ENCODE measurements at regions not wholly inside any gene's neighbourhood (a gene's known extent, or its start where the extent isn't known, plus 50 kb on each side); places are given as distances from the start of the nearest gene placed in this dataset.
"Not testable (repeated sequence)": the region's sequence is repeated elsewhere in the genome, so short reads cannot be mapped to it uniquely, and the experiment has no call there.

DNA sequence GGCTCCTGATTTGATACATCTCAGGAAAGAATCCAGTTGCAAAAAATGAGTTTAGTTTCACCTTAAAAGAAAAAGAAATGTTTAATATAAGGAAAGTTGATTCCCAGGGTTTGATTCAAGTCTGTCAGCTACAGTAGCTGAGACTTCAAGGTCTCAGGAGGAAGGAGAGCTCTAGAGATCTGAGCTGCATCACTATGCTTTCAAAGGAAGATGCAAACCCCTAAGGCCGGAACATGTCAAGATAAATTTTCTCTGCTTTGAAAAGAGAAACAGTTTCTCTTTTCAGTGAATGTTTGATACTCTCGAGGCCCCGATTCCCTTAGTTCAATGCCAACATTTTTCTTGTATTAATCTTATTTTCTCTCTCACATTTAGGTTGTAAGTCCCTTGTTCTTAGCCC lies 128.6 kb downstream of the RGPD3 start:
- no peaks in the 10 kb centered on the region for H3K36me3 ChIP-seq
- peaks cover 3% of the 10 kb centered on the region for H3K27me3 ChIP-seq
- H3K4me1 ChIP-seq, result no peaks in the 10 kb centered on the region
- WGBS, result 45% methylated on average over 3 of the region's 3 CpGs
- H3K9me3 ChIP-seq, result no peaks in the 10 kb centered on the region
- DNase-seq (ENCODE audit: low spot score in 2 of 2), result no peak
- H3K27ac ChIP-seq, result no peak overlapping the region
- no peak overlapping the region for H3K4me3 ChIP-seq
- TF ChIP-seq POLR2AphosphoS5 (IDR thresholded peaks at IDR 0.05), result no peak
- no peak for TF ChIP-seq EP300 (IDR thresholded peaks at IDR 0.05)
- TF ChIP-seq, protein P1, sequence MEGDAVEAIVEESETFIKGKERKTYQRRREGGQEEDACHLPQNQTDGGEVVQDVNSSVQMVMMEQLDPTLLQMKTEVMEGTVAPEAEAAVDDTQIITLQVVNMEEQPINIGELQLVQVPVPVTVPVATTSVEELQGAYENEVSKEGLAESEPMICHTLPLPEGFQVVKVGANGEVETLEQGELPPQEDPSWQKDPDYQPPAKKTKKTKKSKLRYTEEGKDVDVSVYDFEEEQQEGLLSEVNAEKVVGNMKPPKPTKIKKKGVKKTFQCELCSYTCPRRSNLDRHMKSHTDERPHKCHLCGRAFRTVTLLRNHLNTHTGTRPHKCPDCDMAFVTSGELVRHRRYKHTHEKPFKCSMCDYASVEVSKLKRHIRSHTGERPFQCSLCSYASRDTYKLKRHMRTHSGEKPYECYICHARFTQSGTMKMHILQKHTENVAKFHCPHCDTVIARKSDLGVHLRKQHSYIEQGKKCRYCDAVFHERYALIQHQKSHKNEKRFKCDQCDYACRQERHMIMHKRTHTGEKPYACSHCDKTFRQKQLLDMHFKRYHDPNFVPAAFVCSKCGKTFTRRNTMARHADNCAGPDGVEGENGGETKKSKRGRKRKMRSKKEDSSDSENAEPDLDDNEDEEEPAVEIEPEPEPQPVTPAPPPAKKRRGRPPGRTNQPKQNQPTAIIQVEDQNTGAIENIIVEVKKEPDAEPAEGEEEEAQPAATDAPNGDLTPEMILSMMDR (IDR thresholded peaks at IDR 0.05), result no peak
- TF ChIP-seq POLR2A (IDR thresholded peaks at IDR 0.05), result no peak

DNA sequence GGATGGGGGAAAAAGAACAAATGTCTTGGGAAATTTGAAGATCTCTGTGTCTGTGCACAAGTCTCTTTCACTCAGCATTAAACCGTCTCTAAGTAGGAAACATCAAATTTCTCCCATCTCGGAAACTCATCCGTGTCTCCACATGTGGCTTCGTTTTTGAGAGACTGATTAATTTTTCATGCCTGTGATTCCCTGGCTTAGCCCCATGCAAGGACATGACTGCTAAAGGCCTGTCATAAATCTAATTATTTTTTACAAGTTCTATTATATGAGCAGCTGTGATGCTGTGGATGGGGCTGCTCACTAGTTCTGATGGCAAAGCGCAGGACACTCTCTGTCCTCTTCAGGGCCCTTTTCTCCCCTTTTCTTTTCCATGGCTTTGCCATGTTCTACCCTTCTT lies 129.1 kb downstream of the RGPD3 start:
- Histone ChIP-seq H3K4me1 (no peaks in the 10 kb centered on the region), H3K27ac (no peak overlapping the region), H3K4me3 (no peak overlapping the region), H3K9me3 (no peaks in the 10 kb centered on the region), H3K36me3 (no peaks in the 10 kb centered on the region), H3K27me3 (peaks cover 3% of the 10 kb centered on the region)
- TF ChIP-seq POLR2A (IDR thresholded peaks at IDR 0.05) (no peak), EP300 (IDR thresholded peaks at IDR 0.05) (no peak), POLR2AphosphoS5 (IDR thresholded peaks at IDR 0.05) (no peak)
- TF ChIP-seq, protein P1 (IDR thresholded peaks at IDR 0.05), result no peak
- DNase-seq (ENCODE audit: low spot score in 2 of 2), result no peak
- WGBS, result 70% methylated on average over 5 of the region's 5 CpGs

DNA sequence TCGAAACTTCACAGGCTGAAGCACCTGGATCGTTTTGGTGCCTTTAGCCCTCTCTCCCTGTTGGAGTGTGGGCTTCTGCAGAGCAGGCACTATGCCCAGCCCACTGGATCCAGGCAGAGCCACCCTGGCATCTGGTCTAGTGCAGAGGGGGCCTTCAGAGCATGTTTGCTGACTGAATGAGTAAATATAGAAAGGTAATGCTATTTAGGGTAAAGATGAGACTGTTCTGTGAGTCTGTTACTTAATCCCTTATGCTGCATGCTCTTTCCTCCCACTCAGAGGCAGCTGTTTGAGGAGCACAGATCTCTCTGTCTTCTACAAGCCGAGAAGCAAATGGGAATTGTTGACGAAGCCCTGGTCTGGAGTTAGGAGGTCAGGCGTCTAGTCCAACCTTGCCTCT lies 130.2 kb downstream of the RGPD3 start:
- Histone ChIP-seq H3K4me1 (no peaks in the 10 kb centered on the region), H3K27ac (no peak overlapping the region), H3K36me3 (no peaks in the 10 kb centered on the region), H3K27me3 (peaks cover 3% of the 10 kb centered on the region), H3K4me3 (no peak overlapping the region), H3K9me3 (no peaks in the 10 kb centered on the region)
- 89% methylated on average over 5 of the region's 5 CpGs for WGBS
- TF ChIP-seq EP300 (IDR thresholded peaks at IDR 0.05), result no peak
- no peak for TF ChIP-seq POLR2A (IDR thresholded peaks at IDR 0.05)
- TF ChIP-seq POLR2AphosphoS5 (IDR thresholded peaks at IDR 0.05), result no peak
- TF ChIP-seq, protein P1 (IDR thresholded peaks at IDR 0.05), result no peak
- DNase-seq (ENCODE audit: low spot score in 2 of 2), result no peak

DNA sequence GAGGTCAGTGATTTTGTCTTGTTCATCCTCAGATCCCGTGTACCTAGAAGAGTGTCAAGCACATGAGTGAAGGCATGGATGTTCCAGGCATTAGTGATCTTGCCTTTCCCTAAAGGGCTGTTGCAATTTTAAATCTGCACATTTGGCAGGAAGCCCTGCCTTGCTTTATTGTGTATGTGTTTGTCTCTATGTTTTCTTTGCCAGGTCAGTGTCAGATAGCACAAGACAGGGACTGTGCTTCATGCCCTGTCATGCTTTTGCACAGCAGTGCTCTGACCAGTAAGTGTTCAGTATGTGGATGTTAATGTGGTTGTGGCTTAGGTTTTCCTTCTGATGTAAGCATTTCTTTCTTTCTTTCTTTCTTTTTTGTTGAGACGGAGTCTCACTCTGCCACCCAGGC lies 131.5 kb downstream of the RGPD3 start:
- Histone ChIP-seq H3K36me3 (no peaks in the 10 kb centered on the region), H3K4me1 (no peaks in the 10 kb centered on the region), H3K27ac (no peak overlapping the region), H3K27me3 (no peaks in the 10 kb centered on the region), H3K4me3 (no peak overlapping the region), H3K9me3 (no peaks in the 10 kb centered on the region)
- no peak for DNase-seq (ENCODE audit: low spot score in 2 of 2)
- 52% methylated on average over 2 of the region's 2 CpGs for WGBS
- TF ChIP-seq POLR2AphosphoS5 (IDR thresholded peaks at IDR 0.05), result no peak

- H3K27ac ChIP-seq, result no peak overlapping the region
- TF ChIP-seq, protein P1 (IDR thresholded peaks at IDR 0.05), result no peak
- TF ChIP-seq POLR2AphosphoS5 (IDR thresholded peaks at IDR 0.05), result no peak
- TF ChIP-seq POLR2A (IDR thresholded peaks at IDR 0.05), result no peak
- TF ChIP-seq EP300 (IDR thresholded peaks at IDR 0.05), result no peak
- no peaks in the 10 kb centered on the region for H3K9me3 ChIP-seq
- no peaks in the 10 kb centered on the region for H3K4me1 ChIP-seq
- 92% methylated on average over 4 of the region's 4 CpGs for WGBS
- no peaks in the 10 kb centered on the region for H3K36me3 ChIP-seq
- H3K4me3 ChIP-seq, result no peak overlapping the region
- no peaks in the 10 kb centered on the region for H3K27me3 ChIP-seq
- DNase-seq (ENCODE audit: low spot score in 2 of 2), result no peak
Measured at GRCh38 chr2:106336108-106336507, 132.1 kb downstream of the RGPD3 start.

DNA sequence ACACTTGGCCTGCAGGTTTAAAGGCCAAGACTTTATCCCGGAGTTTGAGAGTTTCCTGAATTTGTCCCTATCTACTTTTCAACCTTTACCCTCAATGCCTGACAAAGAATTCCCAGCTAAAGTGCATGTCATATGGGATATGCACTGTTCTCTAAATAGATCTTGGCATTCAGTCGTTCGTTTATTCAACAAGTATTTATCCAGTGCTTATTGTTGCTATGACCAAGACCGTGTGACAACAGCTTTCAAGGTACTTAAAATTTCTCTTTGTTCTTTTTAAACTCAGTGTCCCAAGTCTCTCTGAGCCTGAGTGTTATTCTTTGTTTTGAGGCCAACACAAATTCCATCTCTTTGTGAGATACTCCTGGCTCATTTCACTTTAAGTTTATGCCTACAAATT lies 133.4 kb downstream of the RGPD3 start:
- 57% methylated on average over 4 of the region's 4 CpGs for WGBS
- no peak for DNase-seq (ENCODE audit: low spot score in 2 of 2)
- H3K4me3 ChIP-seq, result no peak overlapping the region
- H3K27me3 ChIP-seq, result no peaks in the 10 kb centered on the region
- no peaks in the 10 kb centered on the region for H3K9me3 ChIP-seq
- no peaks in the 10 kb centered on the region for H3K4me1 ChIP-seq
- no peak for TF ChIP-seq POLR2A (IDR thresholded peaks at IDR 0.05)
- TF ChIP-seq EP300 (IDR thresholded peaks at IDR 0.05), result no peak
- TF ChIP-seq, protein P1 (IDR thresholded peaks at IDR 0.05), result no peak
- no peak for TF ChIP-seq POLR2AphosphoS5 (IDR thresholded peaks at IDR 0.05)
- no peaks in the 10 kb centered on the region for H3K36me3 ChIP-seq
- H3K27ac ChIP-seq, result no peak overlapping the region

- WGBS, result 94% methylated on average over 10 of the region's 10 CpGs
- not testable (repeated sequence) for H3K9me3 ChIP-seq; H3K4me3 ChIP-seq; H3K27me3 ChIP-seq; DNase-seq (ENCODE audit: low spot score in 2 of 2); H3K27ac ChIP-seq; H3K36me3 ChIP-seq; H3K4me1 ChIP-seq
Measured at GRCh38 chr2:106333253-106333873, 134.8 kb downstream of the RGPD3 start.

Measured in suprapubic skin (tissue), 4 donors.